NT2/D1 (cell line): ENCODE measurements at regions not wholly inside any gene's neighbourhood (a gene's known extent, or its start where the extent isn't known, plus 50 kb on each side); places are given as distances from the start of the nearest gene placed in this dataset.

Experiments used
- SUZ12 ChIP-seq: IDR thresholded peaks from 2 replicates; pipeline ENCODE4 v1.6.1; 2011; ENCODE audit not compliant: insufficient read length, insufficient read depth; ENCODE audit errors: extremely low read depth
- YY1 ChIP-seq: IDR thresholded peaks from 2 replicates; pipeline ENCODE4 v1.6.1; 2011; ENCODE audit not compliant: insufficient read length, insufficient read depth
- ZNF274 ChIP-seq: IDR thresholded peaks from 2 replicates; pipeline ENCODE4 v1.6.1; 2011; ENCODE audit warnings: mild to moderate bottlenecking, low read depth, low read length

- TF ChIP-seq SUZ12 (no peak), YY1 (no peak), ZNF274 (no peak)
These were observed 186.4 kb upstream of the FAM98A start for GRCh38 chr2:33785201-33786106.
